Mesendoderm (in vitro differentiated cells): ENCODE measurements at regions not wholly inside any gene's neighbourhood (a gene's known extent, or its start where the extent isn't known, plus 50 kb on each side); places are given as distances from the start of the nearest gene placed in this dataset.

Experiments
- DNase-seq: peaks from one replicate; pipeline ENCODE4 v3.0.0; 2013
- H2AK5ac ChIP-seq: 2 replicates; pipeline ENCODE4 v1.6.1; 2013; ENCODE audit warnings: low read length, inconsistent platforms
- H2BK120ac ChIP-seq: 2 replicates; pipeline ENCODE4 v1.6.1; 2013; ENCODE audit warnings: low read depth, mild to moderate bottlenecking, low read length, moderate library complexity, mixed read lengths
- H2BK15ac ChIP-seq: replicated peaks from 2 replicates; pipeline ENCODE4 v1.6.1; 2013; ENCODE audit warnings: low read depth, mild to moderate bottlenecking, moderate library complexity
- H2BK5ac ChIP-seq: 2 replicates; pipeline ENCODE4 v1.6.1; 2013; ENCODE audit warnings: low read length, inconsistent platforms
- H3K18ac ChIP-seq: 2 replicates; pipeline ENCODE4 v1.6.1; 2013; ENCODE audit warnings: mild to moderate bottlenecking, low read length, mixed read lengths
- H3K23ac ChIP-seq: one replicate; pipeline ENCODE4 v1.6.1; 2013; ENCODE audit warnings: low read length
- H3K27ac ChIP-seq: 2 replicates; pipeline ENCODE4 v1.5.1; 2013; ENCODE audit warnings: low read depth, mild to moderate bottlenecking, inconsistent platforms, low read length, moderate library complexity
- H3K27me3 ChIP-seq: 2 replicates; pipeline ENCODE4 v1.6.1; 2013; ENCODE audit warnings: low read length, control low read depth, mild to moderate bottlenecking, inconsistent platforms; ENCODE audit not compliant: insufficient read depth, poor library complexity
- H3K36me3 ChIP-seq: 2 replicates; pipeline ENCODE4 v1.6.1; 2013; ENCODE audit warnings: low read length, inconsistent platforms; ENCODE audit not compliant: control insufficient read depth, insufficient read depth
- H3K4ac ChIP-seq: one replicate; pipeline ENCODE4 v1.6.1; 2013; ENCODE audit warnings: low read depth, mild to moderate bottlenecking, low read length, moderate library complexity
- H3K4me1 ChIP-seq: 2 replicates; pipeline ENCODE4 v1.6.1; 2013; ENCODE audit warnings: low read depth, low read length, inconsistent platforms; ENCODE audit not compliant: control insufficient read depth
- H3K4me2 ChIP-seq: 2 replicates; pipeline ENCODE4 v1.6.1; 2013; ENCODE audit warnings: low read length
- H3K4me3 ChIP-seq: 2 replicates; pipeline ENCODE4 v1.5.1; 2013; ENCODE audit warnings: mild to moderate bottlenecking, low read length
- H3K56ac ChIP-seq: one replicate; pipeline ENCODE4 v1.6.1; 2013; ENCODE audit warnings: low read length
- H3K79me1 ChIP-seq: 2 replicates; pipeline ENCODE4 v1.6.1; 2013; ENCODE audit warnings: low read length, inconsistent platforms
- H3K79me2 ChIP-seq: 2 replicates; pipeline ENCODE4 v1.6.1; 2013; ENCODE audit warnings: mild to moderate bottlenecking, low read length; ENCODE audit not compliant: control insufficient read depth, insufficient read depth
- H3K9ac ChIP-seq: 2 replicates; pipeline ENCODE4 v1.6.1; 2013; ENCODE audit warnings: low read length, inconsistent platforms
- H4K5ac ChIP-seq: one replicate; pipeline ENCODE4 v1.6.1; 2013; ENCODE audit warnings: low read length
- H4K8ac ChIP-seq: one replicate; pipeline ENCODE4 v1.6.1; 2013; ENCODE audit warnings: low read depth, mild to moderate bottlenecking, control low read depth, low read length, moderate library complexity
- WGBS: extraction: QIAGEN DNeasy Blood & Tissue Kit; methylation state at CpG from one replicate; pipeline ENCODE4 v1.1.7; 2013; ENCODE audit warnings: low lambda C conversion rate, missing lambda C conversion rate; ENCODE audit not compliant: insufficient coverage; ENCODE audit errors: extremely low coverage; 5-methylcytosine and 5-hydroxymethylcytosine counted together

- no CpG with 5 or more reads among the region's 7 CpGs for WGBS
Observed at GRCh38 chr4:24073948-24074347, 184.1 kb upstream of the PPARGC1A start.

GRCh38 chr4:24071612-24072372 lies 181.9 kb upstream of the PPARGC1A start:
- Histone ChIP-seq H2AK5ac (no peak overlapping the region), H2BK120ac (no peak overlapping the region), H3K9ac (no peak overlapping the region), H3K4ac (no peak overlapping the region), H4K8ac (no peak overlapping the region), H3K79me2 (no peaks in the 10 kb centered on the region), H3K23ac (no peak overlapping the region), H3K27me3 (no peaks in the 10 kb centered on the region), H3K27ac (no peak overlapping the region), H2BK5ac (no peak overlapping the region), H2BK15ac (no peak overlapping the region), H3K79me1 (no peaks in the 10 kb centered on the region), H3K4me1 (no peaks in the 10 kb centered on the region), H4K5ac (no peak overlapping the region), H3K36me3 (no peaks in the 10 kb centered on the region), H3K4me3 (no peak overlapping the region), H3K4me2 (no peak overlapping the region), H3K56ac (no peak overlapping the region), H3K18ac (no peak overlapping the region)
- no peak for DNase-seq
- WGBS = no CpG with 5 or more reads among the region's 2 CpGs

More at GRCh38 chr4:24073948-24074347, 184.1 kb upstream of the PPARGC1A start:
- Histone ChIP-seq H2BK5ac (no peak overlapping the region), H3K27me3 (no peaks in the 10 kb centered on the region), H4K5ac (no peak overlapping the region), H2AK5ac (no peak overlapping the region), H3K27ac (no peak overlapping the region), H3K9ac (no peak overlapping the region), H3K23ac (no peak overlapping the region), H3K79me2 (no peaks in the 10 kb centered on the region), H3K4ac (no peak overlapping the region), H3K4me1 (no peaks in the 10 kb centered on the region), H3K4me3 (no peak overlapping the region), H3K79me1 (no peaks in the 10 kb centered on the region), H3K18ac (no peak overlapping the region), H2BK120ac (no peak overlapping the region), H3K56ac (no peak overlapping the region), H3K36me3 (no peaks in the 10 kb centered on the region), H2BK15ac (no peak overlapping the region), H4K8ac (no peak overlapping the region), H3K4me2 (no peak overlapping the region)
- DNase-seq = no peak

GRCh38 chr4:24070117-24070516 lies 180.3 kb upstream of the PPARGC1A start:
- Histone ChIP-seq H2BK5ac (no peak overlapping the region), H3K56ac (no peak overlapping the region), H3K23ac (no peak overlapping the region), H4K8ac (no peak overlapping the region), H3K27me3 (no peaks in the 10 kb centered on the region), H2BK15ac (no peak overlapping the region), H3K36me3 (no peaks in the 10 kb centered on the region), H2AK5ac (no peak overlapping the region), H4K5ac (no peak overlapping the region), H3K18ac (no peak overlapping the region), H3K27ac (no peak overlapping the region), H3K4me2 (no peak overlapping the region), H2BK120ac (no peak overlapping the region), H3K4ac (no peak overlapping the region), H3K4me3 (no peak overlapping the region), H3K79me1 (no peaks in the 10 kb centered on the region), H3K9ac (no peak overlapping the region), H3K4me1 (no peaks in the 10 kb centered on the region), H3K79me2 (no peaks in the 10 kb centered on the region)
- WGBS = no CpG with 5 or more reads among the region's 2 CpGs
- DNase-seq = peak; percentile 35

- Histone ChIP-seq H3K4me2 (no peak overlapping the region), H3K27ac (no peak overlapping the region), H3K9ac (no peak overlapping the region), H3K56ac (no peak overlapping the region), H2BK15ac (no peak overlapping the region), H3K36me3 (no peaks in the 10 kb centered on the region), H3K4me3 (no peak overlapping the region), H4K5ac (no peak overlapping the region), H3K4me1 (no peaks in the 10 kb centered on the region), H2BK120ac (no peak overlapping the region), H3K23ac (no peak overlapping the region), H3K79me1 (no peaks in the 10 kb centered on the region), H4K8ac (no peak overlapping the region), H2AK5ac (no peak overlapping the region), H2BK5ac (no peak overlapping the region), H3K79me2 (no peaks in the 10 kb centered on the region), H3K27me3 (no peaks in the 10 kb centered on the region), H3K4ac (no peak overlapping the region), H3K18ac (no peak overlapping the region)
- peak; percentile 64 for DNase-seq
- WGBS = no CpG with 5 or more reads among the region's 13 CpGs
Observed at GRCh38 chr4:24067367-24068193, 177.7 kb upstream of the PPARGC1A start.

GRCh38 chr4:24065974-24066373 lies 176.1 kb upstream of the PPARGC1A start:
- no peak overlapping the region for H3K9ac ChIP-seq
- no CpG with 5 or more reads among the region's 9 CpGs for WGBS
- H3K79me2 ChIP-seq = no peaks in the 10 kb centered on the region

More at GRCh38 chr4:24065974-24066373, 176.1 kb upstream of the PPARGC1A start:
- no peaks in the 10 kb centered on the region for H3K79me1 ChIP-seq
- H2BK15ac ChIP-seq = no peak overlapping the region
- no peak overlapping the region for H3K56ac ChIP-seq
- no peak overlapping the region for H3K4me2 ChIP-seq
- H3K23ac ChIP-seq = no peak overlapping the region
- no peak overlapping the region for H3K18ac ChIP-seq
- no peak for DNase-seq
- H3K27ac ChIP-seq = no peak overlapping the region
- no peak overlapping the region for H2AK5ac ChIP-seq
- no peaks in the 10 kb centered on the region for H3K27me3 ChIP-seq
- no peak overlapping the region for H3K4ac ChIP-seq
- no peak overlapping the region for H4K5ac ChIP-seq
- no peak overlapping the region for H2BK5ac ChIP-seq
- no peaks in the 10 kb centered on the region for H3K4me1 ChIP-seq
- no peak overlapping the region for H2BK120ac ChIP-seq
- no peaks in the 10 kb centered on the region for H3K36me3 ChIP-seq
- H4K8ac ChIP-seq = no peak overlapping the region
- no peak overlapping the region for H3K4me3 ChIP-seq
